HepG2 (cell line): ENCODE measurements at regions not wholly inside any gene's neighbourhood (a gene's known extent, or its start where the extent isn't known, plus 50 kb on each side); places are given as distances from the start of the nearest gene placed in this dataset.

Experiments
- BRCA1 ChIP-seq: sonication (generic); formaldehyde crosslinking; IDR thresholded peaks from 2 replicates; pipeline ENCODE4 v1.4.0; 2020; ENCODE audit warnings: missing genetic modification reagents
- CHD2 ChIP-seq: IDR thresholded peaks from 2 replicates; pipeline ENCODE4 v1.6.1; 2011; ENCODE audit warnings: low read depth, low read length, improper control_type of control experiment
- EZH2 ChIP-seq: conservative IDR thresholded peaks from 2 replicates; pipeline ENCODE4 v1.6.1; 2012; ENCODE audit warnings: mild to moderate bottlenecking, low read depth, low read length, moderate library complexity
- POLR2A ChIP-seq, 2 experiments: IDR thresholded peaks; 2 replicates each; pipeline ENCODE4 v1.6.1; 2011; ENCODE audit warnings: low read depth in 2 of 2, low read length in 2 of 2, mild to moderate bottlenecking in 1 of 2, moderate library complexity in 1 of 2; ENCODE audit not compliant: insufficient read depth in 1 of 2
- ZNF138 ChIP-seq: sonication (generic); formaldehyde crosslinking; IDR thresholded peaks from 2 replicates; pipeline ENCODE4 v1.5.0; 2020; ENCODE audit warnings: mild to moderate bottlenecking, low read depth, missing genetic modification reagents

DNA sequence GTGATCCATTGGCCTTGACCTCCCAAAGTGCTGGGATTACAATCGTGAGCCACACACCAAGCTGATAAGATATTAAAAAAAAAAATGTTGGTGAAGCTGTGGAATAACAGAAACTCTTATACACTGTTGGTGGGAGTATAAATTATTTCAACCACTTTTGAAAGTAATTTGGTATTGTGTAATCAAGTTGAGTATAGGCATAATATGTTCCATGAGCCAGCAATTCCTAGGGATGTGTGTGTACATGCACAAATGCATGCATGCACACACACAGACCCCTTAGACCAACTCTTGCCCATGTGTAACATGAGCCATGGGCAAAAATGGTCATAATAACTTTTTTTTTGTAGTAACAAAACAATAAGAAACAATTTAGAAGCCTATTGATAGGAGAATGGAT, 130.2 kb upstream of the ANKRD28 start:
- TF ChIP-seq POLR2A (IDR thresholded peaks at IDR 0.05; ENCODE audit: insufficient read depth in 1 of 2, low read depth in 2 of 2, low read length in 2 of 2) = no peak
- no peak for TF ChIP-seq BRCA1
- TF ChIP-seq CHD2 = no peak
- TF ChIP-seq EZH2 = no peak
- TF ChIP-seq ZNF138 (CRISPR knock-in tag) = no peak
